Anterior cingulate cortex (tissue), 58 donors: ENCODE measurements at regions not wholly inside any gene's neighbourhood (a gene's known extent, or its start where the extent isn't known, plus 50 kb on each side); places are given as distances from the start of the nearest gene placed in this dataset.
A peak's percentile ranks its signal among the peaks of the same experiment; 100 is the strongest.

Experiments
- DNase-seq, 58 donors: peaks; one replicate each; lab custom pipeline; 2025; lab: John Stamatoyannopoulos, UW

DNA sequence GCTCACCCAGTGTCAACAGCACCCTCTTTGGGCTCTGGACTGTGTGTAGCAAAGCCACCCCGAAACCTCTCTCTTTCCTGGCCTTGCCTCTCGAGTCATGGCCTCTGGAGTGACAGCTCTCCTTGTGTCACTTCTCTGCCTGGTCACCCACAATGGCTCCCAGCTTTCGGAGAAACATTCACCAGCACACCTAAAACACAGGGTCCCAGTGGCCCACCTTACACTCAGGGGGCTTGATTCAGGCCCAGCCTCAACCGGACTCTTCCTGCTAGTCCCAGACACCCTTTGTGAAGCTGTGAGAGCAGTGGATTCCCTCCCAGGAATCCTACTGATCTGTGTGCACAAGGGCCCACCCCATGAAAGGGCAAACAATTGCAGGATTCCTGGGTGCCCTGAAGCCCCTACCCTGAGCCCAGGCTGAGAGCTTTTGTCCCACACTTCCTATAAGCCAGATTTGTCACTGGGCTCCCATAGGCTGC is 137.2 kb upstream of the HAAO start:
- no peak for DNase-seq

DNA sequence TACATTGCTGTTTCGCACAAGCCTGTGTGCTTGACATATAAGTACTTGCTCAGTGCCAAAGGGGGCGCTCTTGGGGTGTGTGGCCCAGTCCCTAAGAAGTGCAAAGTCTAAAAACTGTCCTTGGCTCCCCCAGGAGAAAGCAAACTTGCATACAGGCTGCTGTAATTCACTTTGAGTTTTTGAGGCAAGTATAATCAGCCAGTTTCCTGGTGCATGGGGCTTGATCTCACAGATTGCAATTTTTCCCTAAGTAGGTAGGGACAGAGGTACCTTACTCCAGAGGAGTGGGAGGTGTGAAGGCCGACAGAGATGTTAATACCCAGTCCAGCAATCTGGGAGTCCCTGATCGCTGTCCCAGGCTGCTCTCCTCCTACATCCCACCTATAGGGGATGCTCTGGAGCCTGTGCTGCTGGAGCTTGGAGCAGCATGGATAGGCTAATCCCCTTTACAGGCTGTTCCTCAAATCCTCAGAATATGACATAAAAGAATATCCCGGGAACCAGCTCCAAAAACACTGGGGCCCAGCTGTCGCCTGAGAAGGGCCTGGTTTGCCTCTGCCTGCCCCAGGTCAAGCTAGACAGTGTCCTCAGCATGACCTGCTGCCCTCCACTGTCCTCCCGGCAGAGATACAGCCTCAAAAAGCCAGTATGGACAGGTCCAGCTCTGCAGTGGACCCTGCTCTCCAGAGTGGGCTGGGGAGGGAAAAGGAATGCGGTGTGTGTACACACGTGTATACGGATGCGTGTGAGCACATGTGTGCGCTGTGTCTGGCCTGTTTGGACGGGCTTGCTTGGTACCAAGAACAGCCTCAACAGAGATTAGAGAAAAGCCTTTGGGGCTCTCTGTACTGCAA is 136.5 kb upstream of the HAAO start:
- DNase-seq: no peak

DNA sequence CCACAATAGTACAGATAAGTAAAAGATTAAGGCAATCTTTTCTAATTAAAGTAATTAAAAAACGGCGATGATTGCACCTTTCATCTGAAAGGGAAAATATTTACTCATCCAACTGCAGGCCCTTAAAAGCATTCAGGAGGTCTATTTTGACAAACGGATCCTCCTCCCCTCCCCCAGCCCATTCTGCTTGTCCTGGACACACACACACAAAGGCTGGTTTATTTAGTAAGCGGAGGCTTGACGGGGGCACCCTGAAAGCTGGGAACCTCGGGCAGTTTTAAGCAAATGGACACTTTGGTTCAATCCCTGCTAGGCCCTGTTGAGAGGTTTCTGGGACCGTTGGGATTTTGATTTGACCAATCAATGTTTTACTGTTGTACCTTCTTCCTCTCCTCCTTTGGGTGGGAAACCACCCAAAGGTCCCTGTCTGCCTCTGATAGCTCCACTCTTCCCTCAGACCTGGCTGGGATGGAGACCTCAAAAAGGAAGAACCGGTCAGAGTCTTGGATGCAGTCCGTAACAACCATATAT is 135.8 kb upstream of the HAAO start:
- DNase-seq: no peak

DNA sequence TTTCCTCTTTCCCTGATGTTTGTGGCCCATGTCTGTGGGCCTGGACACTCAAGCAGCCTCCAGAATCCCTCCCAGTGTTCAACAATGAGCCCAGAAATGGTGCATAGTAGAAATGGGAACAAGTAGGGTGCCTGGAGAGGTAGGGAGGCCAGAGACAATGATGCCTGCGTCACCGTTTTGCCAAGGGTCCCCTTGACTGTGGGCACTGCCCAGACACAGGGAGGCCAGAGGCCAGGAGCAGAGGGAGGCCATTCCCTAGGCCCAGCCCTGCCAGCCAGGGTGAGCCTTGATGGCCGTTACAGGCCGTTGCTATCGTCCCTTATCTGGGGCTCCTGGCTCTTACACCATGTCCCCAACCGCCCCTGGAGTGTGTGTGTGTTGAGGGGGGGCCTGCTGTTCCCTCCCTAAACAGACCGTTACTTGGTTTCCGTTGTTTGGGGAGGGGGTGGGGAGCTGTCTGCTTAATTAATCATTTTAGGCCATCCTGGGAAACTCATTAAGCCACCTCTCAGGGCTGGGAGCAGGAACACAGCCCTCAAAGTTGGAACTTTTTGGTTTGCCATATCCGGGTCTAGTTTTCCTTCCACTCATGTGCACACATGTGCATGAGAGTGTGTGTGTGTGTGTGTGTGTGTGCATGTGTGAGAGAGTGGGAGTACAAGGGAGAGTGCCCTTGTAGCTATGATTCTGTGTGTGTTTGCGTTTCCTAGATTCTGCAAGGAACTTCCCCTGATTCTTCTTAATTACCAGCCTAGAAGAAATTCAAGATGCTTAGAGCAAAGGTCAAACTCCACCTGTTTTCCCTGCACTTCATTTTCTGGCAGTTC is 135.2 kb upstream of the HAAO start:
- DNase-seq: no peak

DNA sequence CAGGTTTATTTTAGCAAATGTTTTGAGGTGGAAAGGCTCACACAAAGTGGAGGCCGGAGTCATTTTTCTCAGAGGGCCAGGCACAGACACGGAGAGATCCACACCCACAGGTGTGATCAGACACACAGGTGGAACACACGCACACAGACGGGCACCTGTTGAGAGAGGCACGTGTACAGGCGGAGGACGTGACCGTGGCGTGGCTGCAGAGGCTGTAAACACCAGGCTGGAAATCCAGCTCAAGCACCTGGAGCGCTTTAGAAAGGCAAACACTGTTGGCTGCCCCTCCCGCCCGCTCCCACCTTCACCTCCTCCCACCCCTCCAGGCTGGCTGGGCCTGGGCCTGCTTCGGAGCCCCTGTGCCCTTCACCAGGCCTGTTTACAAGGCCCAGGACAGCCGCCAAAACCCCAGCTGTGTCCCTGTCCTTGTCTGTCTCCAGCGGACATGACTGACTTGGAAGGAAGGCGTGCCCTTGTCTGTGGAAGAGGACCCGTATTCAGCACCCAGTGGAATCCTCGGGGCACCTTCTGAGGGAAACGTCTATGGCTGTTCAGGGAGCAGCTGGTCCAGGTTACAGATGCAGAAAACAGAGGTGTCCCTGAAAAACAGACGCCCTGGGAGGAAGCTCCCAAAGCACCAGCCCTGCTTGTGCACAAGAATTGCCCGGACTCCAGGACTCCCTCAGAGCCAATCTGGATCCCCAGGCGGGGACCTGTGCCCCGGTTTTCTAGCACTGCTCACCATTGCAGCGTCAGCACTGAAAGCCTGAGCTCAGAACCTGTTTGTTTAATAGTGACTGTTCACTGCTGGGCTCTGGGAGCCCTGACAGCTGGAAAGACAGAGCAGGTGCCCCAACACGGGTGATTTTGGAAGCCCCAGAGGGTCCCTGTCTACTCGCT is 134.3 kb upstream of the HAAO start:
- no peak for DNase-seq

DNA sequence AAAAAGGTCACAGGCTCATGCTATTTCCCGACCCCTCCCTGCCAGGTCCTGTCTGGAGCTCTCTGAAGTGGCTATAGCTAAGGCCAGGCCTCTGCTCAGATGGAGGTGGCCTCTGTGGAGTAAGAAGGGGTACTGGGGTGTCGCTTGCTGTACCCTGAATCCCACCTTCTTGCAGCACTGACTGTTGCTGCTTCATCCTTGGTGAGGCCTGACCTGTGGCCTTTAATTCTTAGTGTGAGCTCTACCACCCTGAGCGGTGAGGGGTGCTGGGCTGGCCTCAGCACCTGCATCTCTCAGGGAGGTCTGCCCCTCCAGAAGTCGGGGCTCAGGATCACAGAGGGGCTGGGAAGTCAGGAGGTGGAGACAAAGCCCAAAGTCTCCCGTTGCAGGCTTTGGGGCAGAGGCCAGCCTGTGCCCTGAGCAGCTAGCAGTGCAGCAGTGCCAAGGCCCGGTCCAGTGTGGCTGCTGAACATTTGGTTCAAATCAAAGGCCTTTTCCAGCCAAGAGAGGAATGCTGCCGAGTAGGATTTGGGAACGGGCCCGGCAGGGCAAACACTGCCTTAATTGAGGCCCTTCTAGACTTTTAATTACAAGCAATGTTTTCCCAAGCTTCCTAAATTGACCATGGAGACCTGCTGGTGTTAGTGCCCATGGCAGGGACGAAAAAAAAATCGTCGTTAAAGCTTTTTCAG is 133.5 kb upstream of the HAAO start:
- peak in 51 of 58 donors; percentile 17 to 90 (median 63) for DNase-seq

DNA sequence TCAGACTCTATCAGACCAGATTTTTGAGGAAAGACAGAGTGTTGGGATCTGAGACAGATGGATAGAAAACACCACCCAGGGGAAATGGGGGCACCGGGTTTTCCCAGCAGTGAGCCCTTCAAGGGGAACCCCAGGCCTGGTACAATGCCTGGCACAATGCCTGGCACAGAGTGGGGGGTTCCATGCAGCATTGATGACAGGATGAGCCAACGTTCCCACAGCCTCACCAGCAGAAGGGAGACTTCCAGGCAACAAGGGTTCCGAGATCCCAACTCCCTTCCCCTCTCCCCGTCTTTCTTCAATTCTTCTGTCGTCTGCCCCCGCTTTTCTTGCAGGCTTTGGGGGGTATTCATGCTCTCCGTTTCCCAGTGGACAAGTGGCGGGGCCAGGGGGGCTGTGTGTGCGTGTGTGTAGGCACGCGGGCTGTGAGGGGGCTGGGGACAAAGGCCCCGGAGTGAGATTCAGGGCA is 132.1 kb upstream of the HAAO start:
- peak in 10 of 58 donors; percentile 7 to 77 (median 42) for DNase-seq

DNA sequence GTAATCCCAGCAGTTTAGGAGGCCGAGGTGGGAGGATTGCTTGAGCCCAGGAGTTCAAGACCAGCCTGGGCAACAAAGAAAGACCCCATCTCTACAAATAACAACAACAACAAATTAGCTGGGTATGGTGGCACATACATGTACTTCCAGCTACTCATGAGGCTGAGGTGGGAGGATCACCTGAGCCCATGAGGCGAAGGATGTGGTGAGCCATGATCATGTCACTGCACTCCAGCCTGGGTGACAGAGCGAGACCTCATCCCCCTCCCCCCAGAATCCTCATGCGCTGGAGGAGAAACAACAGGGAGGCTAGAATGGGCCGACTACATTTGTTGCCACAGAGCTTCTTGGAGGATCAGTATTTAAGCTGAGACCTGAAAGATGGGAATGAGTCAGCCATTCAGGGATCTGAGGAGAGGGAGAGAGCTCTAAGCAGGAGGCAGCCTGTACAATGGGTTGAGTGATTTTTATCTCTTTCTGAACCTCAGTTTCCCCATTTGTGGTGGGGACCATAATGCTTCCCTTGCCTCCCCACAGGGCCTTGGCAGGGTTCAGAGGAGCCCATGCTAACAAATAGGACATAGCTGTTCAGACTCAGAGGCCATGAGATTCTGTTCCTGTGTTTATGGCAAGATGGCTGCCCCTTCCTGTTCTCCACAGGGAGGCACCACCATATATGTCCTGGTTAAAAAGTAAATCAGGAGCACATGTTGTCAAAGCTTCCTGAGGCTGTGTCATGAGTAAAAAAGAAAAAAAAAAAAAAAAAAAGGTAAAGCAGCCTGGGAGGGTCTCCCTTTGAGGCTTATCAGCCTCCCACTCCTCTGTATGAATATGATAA is 131.4 kb upstream of the HAAO start:
- DNase-seq: no peak

DNA sequence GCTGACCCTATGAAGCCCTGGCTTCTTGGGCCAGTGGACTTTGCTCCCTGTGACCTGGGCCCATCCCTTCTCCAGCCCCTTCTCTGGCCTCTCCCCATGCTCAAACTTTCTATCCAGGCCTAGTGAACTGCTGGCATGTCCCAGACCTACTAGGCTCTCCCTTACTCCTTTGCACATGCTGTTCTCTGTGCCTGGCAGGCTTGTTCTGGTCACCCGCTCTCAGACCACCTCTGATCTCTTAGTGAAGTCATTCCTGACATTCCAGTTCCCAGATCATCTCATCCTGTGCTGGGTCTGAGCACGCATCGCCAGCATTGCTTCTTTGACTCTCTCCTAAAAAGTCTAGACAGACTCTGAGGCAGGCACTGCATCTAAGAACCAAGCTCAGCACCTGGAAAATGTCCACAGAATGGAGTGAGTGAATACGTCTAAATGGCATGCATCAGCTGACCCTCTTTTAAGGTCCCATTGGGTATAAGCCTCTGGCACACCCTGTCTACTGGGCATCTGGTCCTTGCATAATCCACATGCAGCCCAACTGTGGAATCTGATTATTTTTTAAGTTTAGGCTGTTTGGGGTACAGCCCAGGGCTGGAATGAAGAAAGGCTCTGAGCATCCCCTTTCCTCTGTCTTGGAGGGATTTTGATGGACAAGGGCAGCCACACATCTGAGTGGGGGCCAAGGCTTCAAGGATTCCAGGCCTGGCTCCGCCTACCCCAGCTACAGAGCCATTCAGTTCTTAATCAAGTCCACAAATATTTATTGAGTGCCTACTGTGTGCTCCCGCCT is 130.6 kb upstream of the HAAO start:
- no peak for DNase-seq

DNA sequence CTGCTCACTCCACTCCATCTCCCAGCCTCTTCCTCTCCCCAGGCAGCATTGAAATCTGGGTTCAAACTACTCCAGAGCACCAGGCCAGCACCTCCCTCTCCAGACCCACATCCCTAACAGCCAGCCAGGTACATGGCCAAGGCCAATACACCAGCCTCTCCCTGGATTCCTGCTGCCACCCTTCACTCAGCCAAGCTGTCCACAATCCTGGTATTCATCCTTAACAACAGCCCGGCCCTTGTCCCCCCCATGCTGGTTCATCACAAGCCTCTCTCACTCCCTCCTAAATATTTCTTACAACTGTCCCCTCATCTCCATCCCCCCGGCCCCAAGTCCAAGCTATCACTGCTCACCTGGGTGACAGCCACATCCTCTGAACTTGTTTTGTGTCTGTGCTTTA is 129.9 kb upstream of the HAAO start:
- DNase-seq: no peak

DNA sequence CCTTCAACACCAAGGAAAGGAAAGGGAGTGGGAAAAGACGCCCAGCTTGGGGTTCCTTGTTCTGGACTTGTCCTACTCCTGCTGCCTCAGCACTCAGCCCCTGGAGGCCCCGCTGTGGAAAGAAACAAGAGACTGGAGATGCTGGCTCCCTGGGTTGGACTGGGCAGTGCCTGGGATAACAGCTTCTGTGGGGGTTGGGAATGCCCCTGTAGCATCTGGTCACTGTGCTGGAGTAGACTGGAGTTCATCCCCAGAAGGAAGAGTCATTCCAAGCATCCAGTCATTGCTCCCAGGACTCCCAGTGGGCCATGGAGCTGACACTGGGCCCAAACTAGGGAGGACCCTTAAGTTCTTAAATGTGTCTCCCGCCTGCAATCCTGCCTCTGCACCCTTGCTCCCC is 129.3 kb upstream of the HAAO start:
- DNase-seq: no peak

DNA sequence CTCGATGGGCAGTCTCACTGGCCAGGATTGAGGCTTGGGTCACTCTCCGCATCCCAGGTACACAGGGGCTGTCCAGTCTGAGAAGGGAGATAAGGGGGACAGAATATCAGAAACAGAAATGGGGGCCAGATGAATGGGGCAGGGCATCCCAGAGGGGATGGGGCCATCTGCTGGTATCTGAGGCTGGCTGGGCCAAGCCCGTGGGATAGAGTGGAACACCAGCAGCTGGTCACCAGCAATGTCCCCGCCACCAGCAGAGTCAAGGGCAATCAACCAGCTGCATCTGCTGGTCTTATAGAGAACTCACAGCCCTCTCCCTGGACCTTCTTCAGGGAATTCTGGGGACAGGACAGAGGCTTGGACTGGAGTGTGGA is 128.8 kb upstream of the HAAO start:
- no peak for DNase-seq

DNA sequence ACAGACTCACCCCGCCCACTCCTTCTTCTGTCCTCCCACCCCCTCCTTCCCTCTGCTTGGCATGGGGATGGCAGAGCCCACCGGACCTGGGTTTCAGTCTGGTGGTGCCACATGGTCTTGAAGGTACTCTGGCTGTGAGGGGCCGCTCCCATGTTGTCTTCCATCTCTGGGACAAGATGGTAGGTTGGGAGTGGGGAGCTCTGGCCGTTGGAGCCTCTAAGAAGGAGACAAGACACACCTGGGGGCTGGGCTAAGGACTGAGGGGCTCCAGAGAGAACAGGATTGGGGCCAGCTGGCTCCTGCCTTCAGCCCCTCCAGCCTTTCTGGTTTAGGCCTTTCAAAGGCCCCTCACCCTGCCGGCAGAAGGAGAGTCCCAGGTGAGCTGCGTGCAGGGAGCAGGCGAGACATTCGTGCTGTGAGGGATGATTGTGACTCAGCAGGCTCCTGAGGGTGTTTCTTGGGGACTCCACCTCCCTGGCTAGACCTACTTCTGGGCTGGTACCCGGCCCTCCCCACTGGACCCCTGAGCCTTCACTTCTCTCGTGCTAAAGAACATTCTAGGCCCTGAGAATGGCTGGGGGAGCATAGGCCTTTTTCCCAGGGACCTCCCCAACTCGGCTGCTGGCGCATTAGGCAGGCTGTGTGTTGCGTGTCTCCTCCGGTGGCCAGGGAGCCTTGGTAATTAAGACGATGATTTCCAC is 128.2 kb upstream of the HAAO start:
- no peak for DNase-seq

DNA sequence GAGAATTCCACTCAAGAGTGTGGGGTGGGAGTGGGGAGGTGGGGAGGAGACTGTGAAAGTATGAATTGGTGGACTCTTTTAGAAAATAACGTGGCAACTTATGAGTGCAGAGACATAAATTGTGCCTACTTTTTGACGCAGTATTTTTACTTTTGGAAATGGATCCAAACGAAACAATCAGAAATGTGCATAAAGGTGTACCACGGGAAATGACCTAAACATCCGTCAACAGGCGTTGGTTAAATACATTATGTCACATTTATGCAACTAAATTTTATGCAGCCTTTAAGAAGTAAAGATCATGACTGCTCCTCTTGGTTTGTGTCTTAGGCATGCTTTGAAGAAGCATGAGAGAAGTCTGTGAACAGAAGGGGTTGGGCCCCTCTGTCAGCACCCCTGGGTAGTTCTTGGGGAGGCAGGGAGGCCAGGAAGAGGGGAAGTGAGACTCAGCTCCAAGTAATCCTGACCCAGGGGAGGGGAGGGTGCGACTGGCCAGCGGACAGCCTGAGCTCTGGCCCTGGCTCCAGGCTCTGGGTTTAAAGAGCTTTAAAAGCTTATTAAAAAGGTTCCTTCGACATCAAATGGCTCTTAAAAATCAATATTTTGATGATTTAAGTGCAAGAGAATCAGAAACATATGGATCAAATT is 126.4 kb upstream of the HAAO start:
- no peak for DNase-seq

DNA sequence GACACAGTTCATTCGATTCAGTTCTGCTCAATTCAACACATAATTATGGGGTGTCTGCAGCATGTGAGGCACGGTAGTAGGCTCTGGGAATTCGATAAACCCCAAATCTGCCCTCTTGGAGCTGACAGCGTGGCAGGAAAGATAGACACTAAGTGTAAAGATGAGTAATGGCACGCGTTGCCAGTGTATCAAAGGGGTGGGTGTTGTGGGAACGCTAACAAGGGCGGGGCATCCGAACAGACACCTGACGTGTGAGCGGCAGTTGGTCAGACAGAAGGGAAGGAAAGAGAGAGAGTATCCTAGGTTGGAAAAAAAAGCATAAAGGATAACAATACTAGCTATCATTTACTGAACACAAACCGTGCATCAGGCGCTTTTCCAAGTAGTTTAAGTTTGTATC is 125.7 kb upstream of the HAAO start:
- no peak for DNase-seq

DNA sequence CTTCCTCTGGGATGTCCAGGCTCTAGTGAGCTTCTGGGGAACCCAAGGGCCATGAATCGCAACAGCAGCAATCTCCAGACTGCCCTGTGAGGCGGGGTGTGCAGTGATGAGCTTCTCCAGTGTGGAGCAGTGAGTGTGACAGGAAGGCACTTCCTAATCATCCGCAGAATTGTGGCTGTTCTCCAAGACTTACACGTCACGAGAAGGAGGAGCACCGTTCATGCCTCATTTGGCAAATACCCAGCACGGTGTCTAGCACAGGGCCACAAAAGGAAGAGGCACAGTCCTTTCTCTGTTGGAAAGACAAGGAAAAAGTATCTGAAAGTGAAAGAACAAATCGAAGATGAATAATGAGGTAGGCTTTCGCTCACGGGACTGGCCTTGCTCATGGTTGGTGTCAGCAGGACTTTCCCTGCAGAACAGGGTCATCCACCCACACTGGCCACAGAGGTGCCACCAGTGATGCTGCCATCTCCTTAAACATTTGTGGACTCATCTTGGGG is 125.1 kb upstream of the HAAO start:
- no peak for DNase-seq

DNA sequence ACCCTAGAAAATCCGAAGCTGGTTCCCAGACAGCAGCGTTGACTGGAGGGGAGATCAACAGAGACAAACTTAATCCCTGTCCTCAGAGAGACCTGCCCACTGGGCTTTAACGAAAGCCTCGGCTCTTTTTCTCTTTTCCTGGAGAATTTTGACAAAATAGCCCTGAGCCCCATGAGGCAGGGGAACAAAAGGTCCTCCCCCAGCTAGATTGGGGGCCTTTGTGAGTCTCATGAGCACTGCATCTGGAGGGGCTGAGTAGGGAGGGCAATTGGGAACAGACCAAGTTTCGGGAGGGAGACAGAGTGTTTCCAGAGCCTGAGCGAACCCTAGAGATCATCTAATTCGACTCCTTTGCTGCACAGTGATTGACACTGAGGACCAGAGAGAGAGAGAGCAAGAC is 123.9 kb upstream of the HAAO start:
- no peak for DNase-seq
